ENCODE measurements at regions not wholly inside any gene's neighbourhood (a gene's known extent, or its start where the extent isn't known, plus 50 kb on each side); places are given as distances from the start of the nearest gene placed in this dataset.

DNA sequence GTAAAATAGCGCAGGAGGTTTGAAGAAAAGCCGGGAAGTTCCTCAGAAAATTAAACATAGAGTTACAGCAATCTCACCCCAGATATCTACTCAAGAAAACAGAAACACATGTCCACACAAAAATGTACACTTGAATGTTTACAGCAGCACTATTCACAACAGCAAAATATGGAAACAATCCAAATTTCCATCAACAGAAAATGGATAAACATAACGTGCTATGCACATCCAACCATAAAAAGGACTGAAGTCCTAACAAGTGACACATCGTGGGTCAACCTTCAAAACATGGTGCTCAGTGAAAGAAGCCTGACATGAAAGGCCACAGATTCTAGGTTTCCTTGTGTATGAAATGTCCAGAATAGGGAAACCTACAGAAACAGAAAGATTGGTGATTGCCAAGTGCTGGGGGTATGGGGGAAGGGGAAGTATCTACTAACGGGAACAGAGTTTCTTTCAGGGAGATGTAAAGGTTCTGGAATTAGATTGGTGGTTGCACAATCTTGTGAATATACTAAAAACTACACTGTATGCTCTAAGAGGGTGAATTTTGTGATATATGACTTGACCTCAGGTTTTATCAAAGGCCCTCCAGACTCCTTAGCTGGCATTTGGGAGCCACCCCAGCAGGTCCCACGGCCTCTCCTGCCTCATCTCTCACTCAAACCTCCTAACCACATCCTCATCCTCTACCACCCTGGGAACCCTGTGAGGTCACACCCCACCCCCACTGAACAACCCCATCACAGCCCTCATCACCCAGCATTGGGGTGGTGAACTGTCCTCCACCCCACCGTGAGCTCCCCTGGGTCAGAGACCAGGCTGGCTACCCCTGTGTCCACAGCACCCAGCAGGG is 69.2 kb upstream of the PRR5 start:
- TF ChIP-seq, protein P1, sequence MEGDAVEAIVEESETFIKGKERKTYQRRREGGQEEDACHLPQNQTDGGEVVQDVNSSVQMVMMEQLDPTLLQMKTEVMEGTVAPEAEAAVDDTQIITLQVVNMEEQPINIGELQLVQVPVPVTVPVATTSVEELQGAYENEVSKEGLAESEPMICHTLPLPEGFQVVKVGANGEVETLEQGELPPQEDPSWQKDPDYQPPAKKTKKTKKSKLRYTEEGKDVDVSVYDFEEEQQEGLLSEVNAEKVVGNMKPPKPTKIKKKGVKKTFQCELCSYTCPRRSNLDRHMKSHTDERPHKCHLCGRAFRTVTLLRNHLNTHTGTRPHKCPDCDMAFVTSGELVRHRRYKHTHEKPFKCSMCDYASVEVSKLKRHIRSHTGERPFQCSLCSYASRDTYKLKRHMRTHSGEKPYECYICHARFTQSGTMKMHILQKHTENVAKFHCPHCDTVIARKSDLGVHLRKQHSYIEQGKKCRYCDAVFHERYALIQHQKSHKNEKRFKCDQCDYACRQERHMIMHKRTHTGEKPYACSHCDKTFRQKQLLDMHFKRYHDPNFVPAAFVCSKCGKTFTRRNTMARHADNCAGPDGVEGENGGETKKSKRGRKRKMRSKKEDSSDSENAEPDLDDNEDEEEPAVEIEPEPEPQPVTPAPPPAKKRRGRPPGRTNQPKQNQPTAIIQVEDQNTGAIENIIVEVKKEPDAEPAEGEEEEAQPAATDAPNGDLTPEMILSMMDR (IDR thresholded peaks at IDR 0.05), result no peak
- no peaks in the 10 kb centered on the region for H3K4me1 ChIP-seq (ENCODE audit: low read depth)
- no peaks in the 10 kb centered on the region for H3K9me3 ChIP-seq
- intact Hi-C loops (cut with DNase I, micrococcal nuclease), result no loop called here
- no peak for DNase-seq
- no peak for ATAC-seq
- H3K4me3 ChIP-seq, result no peak overlapping the region
- H3K36me3 ChIP-seq (ENCODE audit: low read depth), result no peaks in the 10 kb centered on the region

DNA sequence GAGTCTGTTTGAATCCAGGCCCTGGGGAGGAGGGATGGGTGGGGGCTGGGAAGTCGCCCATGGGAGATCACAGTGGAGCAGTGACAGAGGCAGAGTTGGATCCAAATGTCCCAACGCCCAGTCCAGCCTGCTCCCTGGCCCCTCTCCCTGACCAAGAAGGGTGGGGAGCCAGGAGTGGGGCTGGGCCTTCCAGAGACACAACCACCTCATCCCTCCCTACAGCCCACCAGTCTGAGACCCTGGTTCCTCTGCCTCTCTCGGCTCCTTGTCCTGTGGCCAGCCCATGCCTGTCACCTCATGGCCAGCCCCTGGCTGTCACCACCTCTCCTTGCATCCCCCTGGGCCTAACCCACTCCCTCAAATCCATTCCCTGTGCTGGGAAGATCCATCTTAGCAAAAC is 71.2 kb upstream of the PRR5 start:
- Histone ChIP-seq H3K4me3 (no peak overlapping the region), H3K9me3 (no peaks in the 10 kb centered on the region), H3K36me3 (ENCODE audit: low read depth) (no peaks in the 10 kb centered on the region), H3K4me1 (ENCODE audit: low read depth) (no peaks in the 10 kb centered on the region)
- TF ChIP-seq, protein P1 (IDR thresholded peaks at IDR 0.05), result no peak
- intact Hi-C loops (cut with DNase I, micrococcal nuclease), result no loop called here
- DNase-seq (no peak), ATAC-seq (no peak)

DNA sequence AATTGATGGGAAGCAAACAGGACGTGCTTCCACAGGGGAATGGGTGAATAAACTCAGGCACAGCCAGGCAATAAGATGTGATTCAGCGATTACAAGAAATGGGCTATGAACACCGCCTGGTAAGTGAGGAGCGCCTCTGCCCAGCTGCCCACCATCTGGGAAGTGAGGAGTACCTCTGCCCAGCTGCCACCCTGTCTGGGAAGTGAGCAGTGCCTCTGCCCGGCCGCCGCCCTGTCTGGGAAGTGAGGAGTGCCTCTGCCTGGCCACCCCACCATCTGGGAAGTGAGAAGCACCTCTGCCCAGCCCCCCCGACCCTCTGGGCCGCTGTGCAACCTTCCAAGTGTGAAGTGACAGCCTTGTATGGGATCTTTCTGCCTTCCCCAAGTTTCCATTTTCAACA is 73.2 kb upstream of the PRR5 start:
- ATAC-seq (no peak), DNase-seq (no peak)
- no peaks in the 10 kb centered on the region for H3K36me3 ChIP-seq (ENCODE audit: low read depth)
- no peak overlapping the region for H3K4me3 ChIP-seq
- intact Hi-C loops (cut with DNase I, micrococcal nuclease), result loop anchor here (5.0 to 10.0 kb wide), 3 partner anchors 544 to 637 kb away; no protein-coding TSS in a partner anchor
- no peaks in the 10 kb centered on the region for H3K4me1 ChIP-seq (ENCODE audit: low read depth)
- H3K9me3 ChIP-seq, result no peaks in the 10 kb centered on the region
- TF ChIP-seq, protein P1 (IDR thresholded peaks at IDR 0.05), result no peak

DNA sequence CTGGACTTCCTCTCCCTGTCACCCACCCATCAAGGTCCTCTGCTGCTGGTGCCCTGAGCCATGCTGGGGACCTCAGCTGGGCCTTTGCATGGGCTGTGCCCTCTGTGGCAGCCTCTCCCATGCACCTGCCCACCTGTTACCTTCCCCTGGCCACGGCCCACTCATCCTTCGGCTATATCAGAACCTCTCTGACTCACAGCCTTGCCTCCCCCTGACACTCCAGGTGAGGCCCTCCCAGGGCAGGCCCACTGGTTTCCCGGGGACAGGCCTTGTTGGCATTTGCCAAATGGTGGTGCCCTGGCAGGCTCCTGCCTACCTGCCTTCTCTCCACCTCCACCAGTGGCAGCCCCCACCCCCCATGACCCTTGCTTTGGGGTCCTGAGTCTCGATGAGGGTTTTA is 73.7 kb upstream of the PRR5 start:
- Histone ChIP-seq H3K9me3 (no peaks in the 10 kb centered on the region), H3K36me3 (ENCODE audit: low read depth) (no peaks in the 10 kb centered on the region), H3K4me1 (ENCODE audit: low read depth) (no peaks in the 10 kb centered on the region), H3K4me3 (no peak overlapping the region)
- TF ChIP-seq, protein P1 (IDR thresholded peaks at IDR 0.05), result no peak
- DNase-seq (no peak), ATAC-seq (no peak)
- intact Hi-C loops (cut with DNase I, micrococcal nuclease), result loop anchor here (5.0 to 10.0 kb wide), 3 partner anchors 543 to 636 kb away; no protein-coding TSS in a partner anchor

DNA sequence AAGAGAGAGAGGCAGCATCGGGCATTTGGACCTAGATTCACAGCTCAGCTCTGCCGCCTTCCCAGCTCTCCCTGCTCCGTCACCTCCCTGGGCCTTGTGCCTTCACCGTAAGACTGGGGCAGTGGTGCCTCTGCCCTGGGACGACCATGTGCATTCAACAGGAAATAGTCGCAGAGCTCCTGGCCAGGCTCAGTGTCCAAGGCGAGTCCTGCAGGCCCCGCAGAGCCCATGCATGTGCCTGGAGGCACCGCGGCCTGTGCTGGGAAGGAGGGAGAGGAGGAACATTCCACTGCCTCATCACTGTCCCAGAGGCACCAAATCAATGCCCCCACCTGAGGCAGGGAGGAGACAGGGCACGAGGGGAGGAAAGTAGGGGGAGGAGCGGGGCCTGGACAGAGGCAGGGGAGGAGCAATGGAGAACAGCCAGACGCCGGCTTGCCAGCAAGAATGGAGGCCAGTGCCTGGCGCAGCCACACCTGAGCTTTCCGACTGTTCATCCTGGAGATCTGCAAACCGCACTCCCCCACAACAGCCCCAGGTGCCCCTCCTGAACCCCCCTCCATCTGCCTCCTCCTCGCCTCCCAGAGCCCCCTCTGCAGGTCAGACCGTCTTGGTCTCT is 74.4 kb upstream of the PRR5 start:
- TF ChIP-seq, protein P1 (IDR thresholded peaks at IDR 0.05), result no peak
- intact Hi-C loops (cut with DNase I, micrococcal nuclease), result loop anchor here (5.0 to 10.0 kb wide), 3 partner anchors 543 to 635 kb away; no protein-coding TSS in a partner anchor
- ATAC-seq (no peak), DNase-seq (no peak)
- H3K36me3 ChIP-seq (ENCODE audit: low read depth), result no peaks in the 10 kb centered on the region
- no peak overlapping the region for H3K4me3 ChIP-seq
- H3K9me3 ChIP-seq, result no peaks in the 10 kb centered on the region
- no peaks in the 10 kb centered on the region for H3K4me1 ChIP-seq (ENCODE audit: low read depth)
